ENCODE measurements at regions not wholly inside any gene's neighbourhood (a gene's known extent, or its start where the extent isn't known, plus 50 kb on each side); places are given as distances from the start of the nearest gene placed in this dataset.
"Not testable (repeated sequence)": the region's sequence is repeated elsewhere in the genome, so short reads cannot be mapped to it uniquely, and the experiment has no call there.

DNA sequence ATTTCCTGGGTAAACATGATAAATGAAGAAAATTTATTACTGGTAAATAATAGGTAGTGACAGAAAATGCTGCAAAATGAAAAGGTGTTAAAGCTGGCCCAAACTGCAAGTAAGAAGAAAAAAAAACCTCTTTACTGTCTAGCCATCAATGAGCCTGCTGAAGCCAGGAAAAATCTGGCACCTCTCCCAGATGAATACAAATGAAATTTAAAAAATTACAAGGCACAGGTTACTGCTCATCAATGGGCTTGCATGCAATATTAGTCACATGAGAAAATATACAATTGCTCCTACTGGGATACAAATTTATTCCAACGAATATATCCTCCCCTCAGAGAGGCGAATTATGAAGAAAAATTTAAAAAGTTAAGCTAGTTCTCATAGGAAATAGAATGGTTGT, 1422.5 kb downstream of the KCNT2 start:
- no peaks in the 10 kb centered on the region for H3K9me3 ChIP-seq
- H3K4me3 ChIP-seq: no peak overlapping the region
- H3K27ac ChIP-seq: no peak overlapping the region
- no peaks in the 10 kb centered on the region for H3K4me1 ChIP-seq
- H3K27me3 ChIP-seq: no peaks in the 10 kb centered on the region
- DNase-seq (ENCODE audit: low spot score in 2 of 2): no peak
- no peaks in the 10 kb centered on the region for H3K36me3 ChIP-seq
- WGBS, 2 donors: 49 to 54% methylated on average over 2 of the region's 2 CpGs
- TF ChIP-seq EP300 (IDR thresholded peaks at IDR 0.05): no peak
- TF ChIP-seq, protein P1, sequence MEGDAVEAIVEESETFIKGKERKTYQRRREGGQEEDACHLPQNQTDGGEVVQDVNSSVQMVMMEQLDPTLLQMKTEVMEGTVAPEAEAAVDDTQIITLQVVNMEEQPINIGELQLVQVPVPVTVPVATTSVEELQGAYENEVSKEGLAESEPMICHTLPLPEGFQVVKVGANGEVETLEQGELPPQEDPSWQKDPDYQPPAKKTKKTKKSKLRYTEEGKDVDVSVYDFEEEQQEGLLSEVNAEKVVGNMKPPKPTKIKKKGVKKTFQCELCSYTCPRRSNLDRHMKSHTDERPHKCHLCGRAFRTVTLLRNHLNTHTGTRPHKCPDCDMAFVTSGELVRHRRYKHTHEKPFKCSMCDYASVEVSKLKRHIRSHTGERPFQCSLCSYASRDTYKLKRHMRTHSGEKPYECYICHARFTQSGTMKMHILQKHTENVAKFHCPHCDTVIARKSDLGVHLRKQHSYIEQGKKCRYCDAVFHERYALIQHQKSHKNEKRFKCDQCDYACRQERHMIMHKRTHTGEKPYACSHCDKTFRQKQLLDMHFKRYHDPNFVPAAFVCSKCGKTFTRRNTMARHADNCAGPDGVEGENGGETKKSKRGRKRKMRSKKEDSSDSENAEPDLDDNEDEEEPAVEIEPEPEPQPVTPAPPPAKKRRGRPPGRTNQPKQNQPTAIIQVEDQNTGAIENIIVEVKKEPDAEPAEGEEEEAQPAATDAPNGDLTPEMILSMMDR (IDR thresholded peaks at IDR 0.05): no peak
- TF ChIP-seq POLR2A (IDR thresholded peaks at IDR 0.05): no peak

DNA sequence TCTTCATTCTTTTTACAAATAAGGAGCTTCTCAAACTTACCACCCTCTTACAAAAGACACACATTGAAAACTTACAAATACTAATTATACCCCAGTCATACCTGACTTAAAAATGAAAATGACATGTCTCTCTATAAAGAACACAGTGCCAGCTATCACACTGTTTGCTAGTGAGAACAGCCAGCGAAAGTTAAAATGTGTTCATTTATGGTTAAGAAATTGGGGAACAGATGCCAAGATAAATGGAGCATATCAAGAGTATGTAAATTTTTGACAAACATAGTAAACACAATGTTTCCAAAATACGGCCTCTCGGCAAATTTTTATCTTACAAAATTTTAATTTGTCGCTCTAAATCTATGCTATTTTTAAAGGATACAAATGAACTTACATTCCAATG, 1422.9 kb downstream of the KCNT2 start:
- H3K27me3 ChIP-seq: no peaks in the 10 kb centered on the region
- TF ChIP-seq EP300 (IDR thresholded peaks at IDR 0.05) (no peak), POLR2A (IDR thresholded peaks at IDR 0.05) (no peak)
- TF ChIP-seq, protein P1 (IDR thresholded peaks at IDR 0.05): no peak
- no peaks in the 10 kb centered on the region for H3K36me3 ChIP-seq
- no peaks in the 10 kb centered on the region for H3K4me1 ChIP-seq
- WGBS, 2 donors: 82 to 85% methylated on average over 4 of the region's 4 CpGs
- no peaks in the 10 kb centered on the region for H3K9me3 ChIP-seq
- no peak for DNase-seq (ENCODE audit: low spot score in 2 of 2)
- no peak overlapping the region for H3K27ac ChIP-seq
- no peak overlapping the region for H3K4me3 ChIP-seq

DNA sequence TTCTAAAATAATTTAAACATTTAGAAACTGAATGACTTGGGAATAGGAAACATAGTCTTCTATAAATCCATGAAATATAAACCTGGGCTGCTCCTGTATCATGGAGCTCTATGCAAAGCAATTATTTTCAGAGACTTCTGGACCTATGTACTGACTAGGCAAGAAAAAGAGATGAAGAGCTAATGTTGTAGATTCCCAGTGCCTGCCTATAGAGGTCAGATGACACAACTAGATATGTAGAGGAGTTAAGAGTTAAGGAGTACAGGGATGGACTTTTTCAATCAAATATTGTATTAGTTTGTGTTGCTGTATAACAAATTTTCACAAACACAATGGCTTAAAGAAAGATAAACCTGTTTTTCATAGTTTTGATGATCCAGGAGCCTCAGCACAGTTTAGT, 1434.5 kb downstream of the KCNT2 start:
- Histone ChIP-seq H3K36me3 (no peaks in the 10 kb centered on the region), H3K27ac (no peak overlapping the region), H3K27me3 (no peaks in the 10 kb centered on the region), H3K9me3 (peaks cover 0 to 3% (median 0%) of the 10 kb centered on the region in 4 donors), H3K4me1 (no peaks in the 10 kb centered on the region), H3K4me3 (no peak overlapping the region)
- no peak for TF ChIP-seq POLR2A (IDR thresholded peaks at IDR 0.05)
- TF ChIP-seq, protein P1 (IDR thresholded peaks at IDR 0.05): no peak
- no peak for TF ChIP-seq EP300 (IDR thresholded peaks at IDR 0.05)
- no peak for DNase-seq (ENCODE audit: low spot score in 2 of 2)

DNA sequence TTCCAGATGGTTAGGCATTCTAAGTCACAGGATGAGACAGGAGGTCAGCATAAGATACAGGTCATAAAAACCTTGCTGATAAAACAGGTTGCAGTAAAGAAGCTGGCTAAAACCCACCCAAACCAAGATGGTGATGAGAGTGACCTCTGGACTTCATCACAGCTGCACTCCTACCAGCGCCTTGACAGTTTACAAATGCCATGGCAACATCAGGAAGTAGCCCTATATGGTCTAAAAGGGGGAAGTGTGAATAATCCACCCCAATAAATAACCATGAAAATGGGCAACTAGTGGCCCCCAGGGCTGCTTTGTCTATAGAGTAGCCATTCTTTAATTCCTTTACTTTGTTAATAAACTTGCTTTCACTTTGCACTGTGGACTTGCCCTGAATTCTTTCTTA, 1448.4 kb downstream of the KCNT2 start:
- WGBS, 2 donors: 55 to 57% methylated on average over 1 of the region's 1 CpG
- H3K9me3 ChIP-seq; DNase-seq (ENCODE audit: low spot score in 2 of 2); H3K4me3 ChIP-seq; H3K36me3 ChIP-seq; H3K27ac ChIP-seq; H3K27me3 ChIP-seq; H3K4me1 ChIP-seq: not testable (repeated sequence)

DNA sequence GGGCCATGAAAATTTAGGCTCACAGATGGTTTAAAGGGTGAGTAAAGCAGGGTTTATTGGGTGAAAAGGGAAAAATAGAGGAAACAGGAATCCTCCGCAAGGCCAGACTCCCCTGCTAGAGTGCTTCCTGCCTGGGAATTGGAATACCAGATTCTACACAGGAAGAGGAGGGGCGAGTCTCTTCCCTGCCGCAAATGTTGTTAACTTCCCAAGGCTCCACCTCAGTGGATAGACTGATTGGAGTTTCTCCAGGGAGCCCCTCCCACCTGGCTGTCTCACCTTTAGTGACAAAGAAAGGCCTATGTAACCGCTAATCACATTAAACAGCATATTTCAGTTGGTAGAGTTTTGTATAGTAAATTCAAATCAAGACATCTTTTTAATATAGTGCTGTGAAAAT, 1450.1 kb downstream of the KCNT2 start:
- Histone ChIP-seq H3K4me3 (no peak overlapping the region), H3K27ac (no peak overlapping the region), H3K9me3 (no peaks in the 10 kb centered on the region), H3K27me3 (no peaks in the 10 kb centered on the region), H3K36me3 (no peaks in the 10 kb centered on the region), H3K4me1 (no peaks in the 10 kb centered on the region)
- no peak for DNase-seq (ENCODE audit: low spot score in 2 of 2)
- 86 to 88% methylated on average over 4 of the region's 4 CpGs for WGBS, 2 donors
- TF ChIP-seq POLR2A (IDR thresholded peaks at IDR 0.05) (no peak), EP300 (IDR thresholded peaks at IDR 0.05) (no peak)
- TF ChIP-seq, protein P1 (IDR thresholded peaks at IDR 0.05): no peak

DNA sequence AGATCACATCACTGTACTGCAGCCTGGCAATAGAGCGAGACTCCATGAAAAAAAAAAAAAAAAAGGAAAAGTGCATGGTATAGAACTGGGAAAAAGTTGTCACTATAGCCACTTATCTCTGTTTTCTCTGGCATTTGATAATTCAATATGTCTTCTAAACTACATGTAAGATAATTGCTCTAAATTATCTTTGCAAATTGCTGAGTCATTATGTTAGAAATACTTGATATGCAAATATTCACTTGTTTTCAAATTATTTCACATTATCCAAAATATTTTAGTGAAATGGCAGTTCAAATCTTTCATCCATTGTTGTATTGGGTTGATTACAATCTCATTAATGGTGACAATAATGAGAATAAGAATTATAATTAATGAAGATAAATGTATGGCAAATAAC, 1455.1 kb downstream of the KCNT2 start:
- Histone ChIP-seq H3K27me3 (no peaks in the 10 kb centered on the region), H3K27ac (no peak overlapping the region), H3K9me3 (no peaks in the 10 kb centered on the region), H3K36me3 (no peaks in the 10 kb centered on the region), H3K4me1 (no peaks in the 10 kb centered on the region), H3K4me3 (no peak overlapping the region)
- TF ChIP-seq POLR2A (IDR thresholded peaks at IDR 0.05): no peak
- TF ChIP-seq, protein P1 (IDR thresholded peaks at IDR 0.05): no peak
- TF ChIP-seq EP300 (IDR thresholded peaks at IDR 0.05): no peak
- no peak for DNase-seq (ENCODE audit: low spot score in 2 of 2)
- WGBS, 2 donors: 75 to 91% methylated on average over 1 of the region's 1 CpG
